Left cardiac atrium (tissue), 4 donors: ENCODE measurements at regions not wholly inside any gene's neighbourhood (a gene's known extent, or its start where the extent isn't known, plus 50 kb on each side); places are given as distances from the start of the nearest gene placed in this dataset.
"Not testable (repeated sequence)": the region's sequence is repeated elsewhere in the genome, so short reads cannot be mapped to it uniquely, and the experiment has no call there.

ENCODE experiments used
- ATAC-seq, 2 donors: fragments of 200-7000 bp; cut with Tn5 transposase; one replicate each; pipeline ENCODE4 v1.9.1; 2020; ENCODE audit warnings: mild to moderate bottlenecking in 2 of 2, moderate library complexity in 2 of 2
- DNase-seq: peaks from one replicate; pipeline ENCODE4 v3.0.0-alpha.2; 2020
- intact Hi-C, 2 donors: fragments of 100-400 bp; cut with DNase I; formaldehyde crosslinking; loops; one replicate each; pipeline versions ENCODE4 v1.14.1 to v1.15.1; 2022 to 2023
- donor health status: DM: no; HTN: yes; CAD: no.
- donor health status: DM: no; HTN: yes; CAD: no; lungs with severe emphysema.
- donor health status: DM: yes; HTN: yes; CAD: no.
- donor health status: Dilated cardiomyopathy.

GRCh38 chr14:86780461-86780860 lies 1212.5 kb downstream of the GALC start:
- no peak for ATAC-seq

GRCh38 chr14:86779416-86779815 lies 1213.6 kb downstream of the GALC start:
- intact Hi-C loops = no loop called here
- ATAC-seq (no peak), DNase-seq (no peak)

More at GRCh38 chr14:86780461-86780860, 1212.5 kb downstream of the GALC start:
- intact Hi-C loops = no loop called here
- DNase-seq = no peak

GRCh38 chr14:86777963-86778602 lies 1214.9 kb downstream of the GALC start:
- intact Hi-C loops = no loop called here
- DNase-seq (no peak), ATAC-seq (no peak)

- DNase-seq, intact Hi-C loops, ATAC-seq: not testable (repeated sequence)
Observed at GRCh38 chr14:86775896-86776295, 1217.1 kb downstream of the GALC start.

- ATAC-seq = no peak
- intact Hi-C loops = no loop called here
- DNase-seq = no peak
Observed at GRCh38 chr14:86774916-86775315, 1218.1 kb downstream of the GALC start.

- ATAC-seq = no peak
- DNase-seq = no peak
- intact Hi-C loops = no loop called here
Observed at GRCh38 chr14:86772075-86772474, 1220.9 kb downstream of the GALC start.

GRCh38 chr14:86770186-86770585 lies 1222.8 kb downstream of the GALC start:
- DNase-seq = no peak
- intact Hi-C loops = no loop called here
- no peak for ATAC-seq

GRCh38 chr14:86766469-86766868 lies 1226.5 kb downstream of the GALC start:
- DNase-seq (no peak), ATAC-seq (no peak)
- intact Hi-C loops = no loop called here

GRCh38 chr14:86761611-86762010 lies 1231.4 kb downstream of the GALC start:
- ATAC-seq = no peak
- intact Hi-C loops = no loop called here
- DNase-seq = no peak

- intact Hi-C loops = no loop called here
- no peak for DNase-seq
- ATAC-seq = no peak
Observed at GRCh38 chr14:86756521-86757190, 1226.7 kb downstream of the FLRT2 start.

GRCh38 chr14:86750488-86750887 lies 1220.5 kb downstream of the FLRT2 start:
- intact Hi-C loops, ATAC-seq, DNase-seq: not testable (repeated sequence)

GRCh38 chr14:86739761-86740160 lies 1209.8 kb downstream of the FLRT2 start:
- intact Hi-C loops = no loop called here
- no peak for DNase-seq
- ATAC-seq = no peak

- ATAC-seq, DNase-seq, intact Hi-C loops: not testable (repeated sequence)
Observed at GRCh38 chr14:86731427-86731826, 1201.5 kb downstream of the FLRT2 start.

- intact Hi-C loops = no loop called here
- ATAC-seq = no peak
- DNase-seq = no peak
Observed at GRCh38 chr14:86723254-86723624, 1193.3 kb downstream of the FLRT2 start.

GRCh38 chr14:86722612-86723253 lies 1192.8 kb downstream of the FLRT2 start:
- ATAC-seq (no peak), DNase-seq (no peak)
- intact Hi-C loops = no loop called here

GRCh38 chr14:86714575-86714974 lies 1184.6 kb downstream of the FLRT2 start:
- intact Hi-C loops = no loop called here
- no peak for ATAC-seq
- DNase-seq = no peak

GRCh38 chr14:86714153-86714552 lies 1184.2 kb downstream of the FLRT2 start:
- intact Hi-C loops = no loop called here
- ATAC-seq = no peak
- no peak for DNase-seq

- DNase-seq (no peak), ATAC-seq (no peak)
- intact Hi-C loops = no loop called here
Observed at GRCh38 chr14:86712727-86713126, 1182.8 kb downstream of the FLRT2 start.

- no peak for ATAC-seq
Observed at GRCh38 chr14:86712176-86712575, 1182.2 kb downstream of the FLRT2 start.

GRCh38 chr14:86708846-86709339 lies 1178.9 kb downstream of the FLRT2 start:
- no peak for ATAC-seq

More at GRCh38 chr14:86712176-86712575, 1182.2 kb downstream of the FLRT2 start:
- intact Hi-C loops = no loop called here
- no peak for DNase-seq

More at GRCh38 chr14:86708846-86709339, 1178.9 kb downstream of the FLRT2 start:
- no peak for DNase-seq
- intact Hi-C loops = no loop called here
